ENCODE measurements at regions not wholly inside any gene's neighbourhood (a gene's known extent, or its start where the extent isn't known, plus 50 kb on each side); places are given as distances from the start of the nearest gene placed in this dataset.

DNA sequence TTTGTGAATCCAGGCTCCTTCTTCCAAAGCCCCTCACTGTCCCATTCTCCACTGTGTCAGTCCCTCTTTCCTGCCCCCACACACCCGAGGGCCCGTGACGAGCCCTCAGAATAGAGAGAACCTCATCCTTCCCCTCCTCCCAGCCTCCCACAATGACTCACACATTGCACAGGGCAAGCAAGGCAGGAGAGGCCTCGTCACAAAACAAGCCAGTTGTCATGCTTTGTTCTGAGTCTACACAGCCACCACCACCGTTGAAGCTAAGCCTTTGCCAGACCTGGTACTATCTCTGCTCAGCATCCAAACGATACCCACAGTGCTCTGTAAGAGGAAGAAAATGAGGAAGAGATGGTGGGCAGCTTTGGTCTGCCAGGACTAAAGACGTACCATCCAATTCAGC is 142.2 kb upstream of the ZNF366 start:
- Histone ChIP-seq H3K4me1 (ENCODE audit: insufficient read depth, low read length) (no peaks in the 10 kb centered on the region), H2AFZ (ENCODE audit: low read depth, low read length) (no peak overlapping the region), H3K9ac (ENCODE audit: low read depth, low read length) (no peak overlapping the region), H3K4me3 (ENCODE audit: low read depth in 1 of 2, low read length in 2 of 2) (no peak overlapping the region), H3K79me2 (ENCODE audit: insufficient read depth, low read length) (no peaks in the 10 kb centered on the region), H3K27ac (ENCODE audit: low read length) (no peak overlapping the region), H4K20me1 (ENCODE audit: insufficient read depth, low read length) (no peaks in the 10 kb centered on the region), H3K9me3 (ENCODE audit: insufficient read depth, low read length, severe bottlenecking) (no peaks in the 10 kb centered on the region), H3K27me3 (ENCODE audit: insufficient read depth, low read length, poor library complexity) (peaks cover 2% of the 10 kb centered on the region), H3K4me2 (ENCODE audit: insufficient read depth, low read length) (no peak overlapping the region), H3K36me3 (ENCODE audit: insufficient read depth, low read length) (no peaks in the 10 kb centered on the region)
- DNase-seq (no peak), ATAC-seq (ENCODE audit: insufficient read depth, low read depth) (no peak)
- TF ChIP-seq EZH2 (IDR thresholded peaks at IDR 0.05; ENCODE audit: borderline replicate concordance, low read depth, low read length, severe bottlenecking), result no peak
- TF ChIP-seq, protein P1, sequence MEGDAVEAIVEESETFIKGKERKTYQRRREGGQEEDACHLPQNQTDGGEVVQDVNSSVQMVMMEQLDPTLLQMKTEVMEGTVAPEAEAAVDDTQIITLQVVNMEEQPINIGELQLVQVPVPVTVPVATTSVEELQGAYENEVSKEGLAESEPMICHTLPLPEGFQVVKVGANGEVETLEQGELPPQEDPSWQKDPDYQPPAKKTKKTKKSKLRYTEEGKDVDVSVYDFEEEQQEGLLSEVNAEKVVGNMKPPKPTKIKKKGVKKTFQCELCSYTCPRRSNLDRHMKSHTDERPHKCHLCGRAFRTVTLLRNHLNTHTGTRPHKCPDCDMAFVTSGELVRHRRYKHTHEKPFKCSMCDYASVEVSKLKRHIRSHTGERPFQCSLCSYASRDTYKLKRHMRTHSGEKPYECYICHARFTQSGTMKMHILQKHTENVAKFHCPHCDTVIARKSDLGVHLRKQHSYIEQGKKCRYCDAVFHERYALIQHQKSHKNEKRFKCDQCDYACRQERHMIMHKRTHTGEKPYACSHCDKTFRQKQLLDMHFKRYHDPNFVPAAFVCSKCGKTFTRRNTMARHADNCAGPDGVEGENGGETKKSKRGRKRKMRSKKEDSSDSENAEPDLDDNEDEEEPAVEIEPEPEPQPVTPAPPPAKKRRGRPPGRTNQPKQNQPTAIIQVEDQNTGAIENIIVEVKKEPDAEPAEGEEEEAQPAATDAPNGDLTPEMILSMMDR (IDR thresholded peaks at IDR 0.05; ENCODE audit: borderline replicate concordance, extremely low read depth, low read length, poor library complexity, severe bottlenecking), result no peak

DNA sequence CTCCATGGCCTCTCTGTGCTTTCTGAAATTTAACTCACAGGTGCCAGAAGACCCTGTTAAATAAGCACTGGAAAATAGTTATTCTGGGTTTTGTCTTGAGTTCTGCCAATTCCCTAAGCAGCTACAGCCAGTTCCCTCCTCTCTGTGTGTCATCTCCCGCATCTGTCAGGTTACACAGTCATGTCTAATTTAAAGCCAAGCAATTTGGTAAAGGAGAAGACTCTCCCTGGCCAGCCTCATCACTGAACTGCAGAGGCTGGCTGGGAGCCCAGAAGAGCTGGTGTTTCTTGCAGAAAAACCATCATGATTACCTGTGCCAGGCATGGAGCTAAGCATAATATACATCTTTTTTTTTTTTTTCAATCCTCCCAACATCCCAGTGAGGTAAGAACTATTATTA is 141.3 kb upstream of the ZNF366 start:
- no peak for TF ChIP-seq EZH2 (IDR thresholded peaks at IDR 0.05; ENCODE audit: borderline replicate concordance, low read depth, low read length, severe bottlenecking)
- TF ChIP-seq, protein P1 (IDR thresholded peaks at IDR 0.05; ENCODE audit: borderline replicate concordance, extremely low read depth, low read length, poor library complexity, severe bottlenecking), result no peak
- ATAC-seq (ENCODE audit: insufficient read depth, low read depth) (no peak), DNase-seq (no peak)
- Histone ChIP-seq H3K79me2 (ENCODE audit: insufficient read depth, low read length) (no peaks in the 10 kb centered on the region), H2AFZ (ENCODE audit: low read depth, low read length) (no peak overlapping the region), H3K9ac (ENCODE audit: low read depth, low read length) (no peak overlapping the region), H3K4me2 (ENCODE audit: insufficient read depth, low read length) (no peak overlapping the region), H3K9me3 (ENCODE audit: insufficient read depth, low read length, severe bottlenecking) (no peaks in the 10 kb centered on the region), H3K36me3 (ENCODE audit: insufficient read depth, low read length) (no peaks in the 10 kb centered on the region), H3K4me1 (ENCODE audit: insufficient read depth, low read length) (no peaks in the 10 kb centered on the region), H3K27ac (ENCODE audit: low read length) (no peak overlapping the region), H3K4me3 (ENCODE audit: low read depth in 1 of 2, low read length in 2 of 2) (no peak overlapping the region), H3K27me3 (ENCODE audit: insufficient read depth, low read length, poor library complexity) (no peaks in the 10 kb centered on the region), H4K20me1 (ENCODE audit: insufficient read depth, low read length) (no peaks in the 10 kb centered on the region)

DNA sequence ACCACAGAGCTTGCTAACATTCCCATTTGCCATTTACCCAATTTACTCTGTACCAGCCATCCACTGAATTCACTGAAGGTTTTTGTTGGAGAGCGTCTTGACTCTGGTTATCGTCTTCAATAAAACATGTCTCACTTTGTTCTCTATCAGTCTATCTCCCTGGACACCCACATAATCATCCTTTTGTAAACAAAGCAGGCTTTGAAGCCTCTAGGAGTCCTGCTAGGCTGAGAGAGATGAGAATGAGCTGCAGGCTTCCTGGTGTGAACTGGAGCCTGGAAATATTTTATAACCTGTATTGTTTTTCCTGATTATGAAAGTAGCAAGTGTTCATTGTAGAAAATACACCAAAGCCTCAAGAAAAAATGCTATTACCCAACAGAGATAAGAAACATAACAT is 140.6 kb upstream of the ZNF366 start:
- Histone ChIP-seq H3K4me3 (ENCODE audit: low read depth in 1 of 2, low read length in 2 of 2) (no peak overlapping the region), H3K4me2 (ENCODE audit: insufficient read depth, low read length) (no peak overlapping the region), H2AFZ (ENCODE audit: low read depth, low read length) (no peak overlapping the region), H3K27me3 (ENCODE audit: insufficient read depth, low read length, poor library complexity) (no peaks in the 10 kb centered on the region), H3K79me2 (ENCODE audit: insufficient read depth, low read length) (no peaks in the 10 kb centered on the region), H3K36me3 (ENCODE audit: insufficient read depth, low read length) (no peaks in the 10 kb centered on the region), H3K4me1 (ENCODE audit: insufficient read depth, low read length) (no peaks in the 10 kb centered on the region), H3K27ac (ENCODE audit: low read length) (no peak overlapping the region), H4K20me1 (ENCODE audit: insufficient read depth, low read length) (no peaks in the 10 kb centered on the region), H3K9ac (ENCODE audit: low read depth, low read length) (no peak overlapping the region), H3K9me3 (ENCODE audit: insufficient read depth, low read length, severe bottlenecking) (no peaks in the 10 kb centered on the region)
- ATAC-seq (ENCODE audit: insufficient read depth, low read depth) (no peak), DNase-seq (no peak)
- TF ChIP-seq, protein P1 (IDR thresholded peaks at IDR 0.05; ENCODE audit: borderline replicate concordance, extremely low read depth, low read length, poor library complexity, severe bottlenecking), result no peak
- TF ChIP-seq EZH2 (IDR thresholded peaks at IDR 0.05; ENCODE audit: borderline replicate concordance, low read depth, low read length, severe bottlenecking), result no peak
